GM12891 (cell line): ENCODE measurements at regions not wholly inside any gene's neighbourhood (a gene's known extent, or its start where the extent isn't known, plus 50 kb on each side); places are given as distances from the start of the nearest gene placed in this dataset.

Experiments
- PAX5 ChIP-seq: IDR thresholded peaks from 2 replicates; pipeline ENCODE4 v1.6.1; 2011; ENCODE audit warnings: low read length, moderate library complexity, mild to moderate bottlenecking; ENCODE audit not compliant: insufficient read depth, severe bottlenecking
- POLR2A ChIP-seq: IDR thresholded peaks from 2 replicates; pipeline ENCODE4 v1.6.1; 2011; ENCODE audit warnings: low read depth, low read length, control low read depth
- POLR2AphosphoS5 ChIP-seq: IDR thresholded peaks from 2 replicates; pipeline ENCODE4 v1.6.1; 2011; ENCODE audit warnings: low read depth, low read length, control low read depth
- SPI1 ChIP-seq: IDR thresholded peaks from 2 replicates; pipeline ENCODE4 v1.6.1; 2011; ENCODE audit warnings: low read depth, low read length, control low read depth
- TAF1 ChIP-seq: IDR thresholded peaks from 2 replicates; pipeline ENCODE4 v1.6.1; 2011; ENCODE audit warnings: low read depth, low read length, control low read depth

DNA sequence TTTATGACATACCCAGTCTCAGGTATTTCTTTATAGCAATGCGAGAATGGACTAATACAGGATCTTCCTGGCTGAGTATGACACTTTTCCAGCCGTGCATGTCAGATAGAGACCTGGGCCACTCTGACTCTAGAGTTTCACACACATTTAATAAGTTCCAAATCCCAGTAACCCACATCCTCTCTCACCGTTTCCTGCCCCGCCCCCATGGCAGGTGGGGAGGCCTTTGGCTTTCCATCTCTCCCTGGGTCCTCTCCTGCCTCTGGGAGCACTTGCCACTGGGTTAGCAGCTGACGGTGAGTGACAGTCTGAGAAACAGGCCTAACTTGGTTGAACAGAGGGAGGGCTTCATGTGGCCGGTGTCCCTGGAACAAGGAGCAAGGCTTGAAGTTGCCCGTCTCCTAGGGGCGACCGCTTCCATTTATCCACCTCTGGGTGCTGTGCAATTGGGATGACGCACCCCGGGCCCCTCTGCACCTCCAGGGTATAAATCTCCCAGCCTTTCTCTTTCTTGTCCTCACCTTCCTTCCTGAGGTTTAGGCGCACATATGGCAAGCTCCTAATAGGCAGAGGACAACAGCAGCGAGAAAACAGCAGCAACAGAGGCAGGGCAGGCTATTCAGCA, 152.7 kb upstream of the HDAC4 start:
- no peak for TF ChIP-seq POLR2A
- TF ChIP-seq POLR2AphosphoS5: no peak
- no peak for TF ChIP-seq TAF1
- TF ChIP-seq SPI1: no peak
- TF ChIP-seq PAX5: no peak
